H1 (cell line): ENCODE measurements at regions not wholly inside any gene's neighbourhood (a gene's known extent, or its start where the extent isn't known, plus 50 kb on each side); places are given as distances from the start of the nearest gene placed in this dataset.

Experiments used
- CTCF ChIA-PET: fragments of 300-600 bp; sonication (Branson Sonifier 250); formaldehyde crosslinking; loops from one replicate; lab custom pipeline; 2021; ENCODE audit not compliant: partially characterized antibody; lab: Charles Lee
- POLR2A ChIA-PET: fragments of 300-600 bp; sonication (Branson Sonifier 250); formaldehyde crosslinking; loops from one replicate; lab custom pipeline; 2021; ENCODE audit warnings: inconsistent platforms; ENCODE audit not compliant: partially characterized antibody; lab: Charles Lee
- DNase-seq, 2 experiments: peaks; one replicate each; pipeline versions ENCODE4 v3.0.0 to v3.0.0-alpha.2; 2010 to 2022; ENCODE audit warnings: low spot score in 2 of 2, low read depth in 1 of 2, mixed read lengths in 1 of 2
- FAIRE-seq: peaks from 2 replicates; lab custom pipeline; 2011; peaks lifted over from hg19 to GRCh38; lab: Jason Lieb, UNC
- H2AFZ ChIP-seq: 2 replicates; pipeline ENCODE4 v1.8.1; 2012; ENCODE audit warnings: low read length, inconsistent platforms
- H2AK5ac ChIP-seq: 2 replicates; pipeline ENCODE4 v1.6.1; 2013; ENCODE audit warnings: low read depth, low read length
- H2BK120ac ChIP-seq: replicated peaks from 2 replicates; pipeline ENCODE3; 2013; ENCODE audit warnings: low read depth, low read length, inconsistent platforms
- H2BK12ac ChIP-seq: 2 replicates; pipeline ENCODE4 v1.6.1; 2013; ENCODE audit warnings: low read depth, low read length
- H2BK15ac ChIP-seq: 2 replicates; pipeline ENCODE4 v1.6.1; 2013; ENCODE audit warnings: low read length
- H2BK20ac ChIP-seq: 2 replicates; pipeline ENCODE4 v1.6.1; 2013; ENCODE audit warnings: low read length
- H2BK5ac ChIP-seq: 2 replicates; pipeline ENCODE4 v1.6.1; 2013; ENCODE audit warnings: low read depth, low read length
- H3K14ac ChIP-seq: 2 replicates; pipeline ENCODE4 v1.6.1; 2013; ENCODE audit warnings: inconsistent platforms; ENCODE audit not compliant: insufficient read length
- H3K18ac ChIP-seq: 2 replicates; pipeline ENCODE4 v1.6.1; 2013; ENCODE audit warnings: low read length; ENCODE audit errors: extremely low read depth
- H3K23ac ChIP-seq: 2 replicates; pipeline ENCODE4 v1.6.1; 2013; ENCODE audit warnings: inconsistent platforms; ENCODE audit not compliant: insufficient read length
- H3K23me2 ChIP-seq: 2 replicates; pipeline ENCODE4 v1.6.1; 2013; ENCODE audit warnings: low read depth, low read length
- H3K27ac ChIP-seq: 2 replicates; pipeline ENCODE4 v1.6.1; 2011; ENCODE audit warnings: low read depth, low read length, inconsistent platforms
- H3K27me3 ChIP-seq, 4 experiments: replicated peaks in 1 of 4; 1 replicate in 1 of 4; 2 replicates in 3 of 4; pipeline versions ENCODE4 v1.6.1 to v1.8.1; 2011 to 2013; ENCODE audit warnings: low read length in 3 of 4, mild to moderate bottlenecking in 3 of 4, inconsistent platforms in 2 of 4, mixed read lengths in 2 of 4, moderate library complexity in 1 of 4; ENCODE audit not compliant: control insufficient read depth in 3 of 4, insufficient read depth in 3 of 4; ENCODE audit errors: extremely low read depth in 1 of 4
- H3K36me3 ChIP-seq, 4 experiments: 2 replicates each; pipeline versions ENCODE4 v1.6.1 to v1.8.1; 2011 to 2013; ENCODE audit warnings: mild to moderate bottlenecking in 4 of 4, low read length in 3 of 4, moderate library complexity in 2 of 4, control low read depth in 1 of 4, inconsistent platforms in 1 of 4; ENCODE audit not compliant: insufficient read depth in 4 of 4, control insufficient read depth in 2 of 4
- H3K4ac ChIP-seq: replicated peaks from 2 replicates; pipeline ENCODE3; 2013; ENCODE audit warnings: low read length, low read depth, mixed read lengths, inconsistent platforms; ENCODE audit not compliant: insufficient read length
- H3K4me1 ChIP-seq, 4 experiments: replicated peaks in 1 of 4; 1 replicate in 1 of 4; 2 replicates in 3 of 4; pipeline versions ENCODE4 v1.6.1 to v1.8.1; 2011 to 2013; ENCODE audit warnings: low read length in 3 of 4, inconsistent platforms in 2 of 4, mixed read lengths in 1 of 4; ENCODE audit not compliant: insufficient read depth in 4 of 4, control insufficient read depth in 3 of 4
- H3K4me2 ChIP-seq, 2 experiments: 2 replicates each; pipeline versions ENCODE4 v1.6.1 to v1.8.1; 2011 to 2013; ENCODE audit warnings: low read depth in 2 of 2, low read length in 2 of 2, control low read depth in 1 of 2, inconsistent platforms in 1 of 2, mild to moderate bottlenecking in 1 of 2; ENCODE audit not compliant: insufficient read depth in 1 of 2
- H3K4me3 ChIP-seq, 4 experiments: fragments of 200-600, 300-600 bp in 1 of 4; sonication (generic), shearing (Covaris generic), sonication (Bioruptor Twin) in 1 of 4; 2 replicates each; pipeline versions ENCODE4 v1.5.1 to v1.8.1; 2011 to 2016; ENCODE audit warnings: low read length in 4 of 4, low read depth in 3 of 4, control low read depth in 2 of 4, inconsistent platforms in 2 of 4, mild to moderate bottlenecking in 2 of 4, mixed read lengths in 1 of 4, moderate library complexity in 1 of 4; ENCODE audit not compliant: insufficient read depth in 2 of 4; ENCODE audit errors: extremely low read depth in 1 of 4
- H3K56ac ChIP-seq: replicated peaks from 2 replicates; pipeline ENCODE3; 2013; ENCODE audit warnings: low read depth, mild to moderate bottlenecking, mixed read lengths, low read length, inconsistent platforms; ENCODE audit not compliant: insufficient read length
- H3K79me1 ChIP-seq: 2 replicates; pipeline ENCODE4 v1.6.1; 2013; ENCODE audit warnings: low read depth, low read length, control low read depth
- H3K79me2 ChIP-seq, 2 experiments: 2 replicates each; pipeline versions ENCODE4 v1.6.1 to v1.8.1; 2012 to 2013; ENCODE audit warnings: low read length in 2 of 2, mild to moderate bottlenecking in 2 of 2, inconsistent platforms in 1 of 2; ENCODE audit not compliant: insufficient read depth in 2 of 2, control insufficient read depth in 1 of 2
- H3K9ac ChIP-seq, 4 experiments: replicated peaks in 1 of 4; 1 replicate in 1 of 4; 2 replicates in 3 of 4; pipeline versions ENCODE4 v1.6.1 to v1.8.1; 2011 to 2013; ENCODE audit warnings: low read depth in 3 of 4, low read length in 3 of 4, control low read depth in 2 of 4, mild to moderate bottlenecking in 2 of 4, moderate library complexity in 2 of 4, inconsistent platforms in 1 of 4; ENCODE audit errors: extremely low read depth in 1 of 4
- H3K9me3 ChIP-seq, 2 experiments: 2 replicates each; pipeline versions ENCODE4 v1.6.1 to v1.8.1; 2012 to 2013; ENCODE audit warnings: mild to moderate bottlenecking in 2 of 2, moderate library complexity in 2 of 2, control low read depth in 1 of 2, inconsistent platforms in 1 of 2, low read depth in 1 of 2, low read length in 1 of 2, mixed read lengths in 1 of 2; ENCODE audit not compliant: insufficient read depth in 2 of 2
- H4K20me1 ChIP-seq, 2 experiments: replicated peaks in 1 of 2; 2 replicates each; pipeline versions ENCODE3 to v1.8.1; 2011 to 2013; ENCODE audit warnings: inconsistent platforms in 2 of 2, low read length in 2 of 2, mild to moderate bottlenecking in 1 of 2; ENCODE audit not compliant: insufficient read depth in 2 of 2, control insufficient read depth in 1 of 2
- H4K5ac ChIP-seq: 2 replicates; pipeline ENCODE4 v1.6.1; 2013; ENCODE audit warnings: low read length, low read depth, mixed read lengths, inconsistent platforms; ENCODE audit not compliant: insufficient read length
- H4K8ac ChIP-seq: 2 replicates; pipeline ENCODE4 v1.8.0; 2013; ENCODE audit warnings: mild to moderate bottlenecking, moderate library complexity, low read length, inconsistent platforms; ENCODE audit not compliant: insufficient read depth; ENCODE audit errors: extremely low read depth
- H4K91ac ChIP-seq: replicated peaks from 2 replicates; pipeline ENCODE3; 2013; ENCODE audit warnings: low read length, mixed read lengths, inconsistent platforms; ENCODE audit not compliant: insufficient read length
- EP300 ChIP-seq, 2 experiments: IDR thresholded peaks; 1 replicate in 1 of 2; 2 replicates in 1 of 2; pipeline ENCODE4 v1.6.1; 2011 to 2012; ENCODE audit warnings: low read depth in 2 of 2, low read length in 2 of 2, mild to moderate bottlenecking in 2 of 2, borderline replicate concordance in 1 of 2, inconsistent platforms in 1 of 2, moderate library complexity in 1 of 2
- HDAC2 ChIP-seq, 2 experiments: fragments of 300-600 bp in 1 of 2; sonication (generic) in 1 of 2; IDR thresholded peaks; 2 replicates each; pipeline ENCODE4 v1.6.1; 2011 to 2012; ENCODE audit warnings: low read depth in 2 of 2, low read length in 2 of 2, mild to moderate bottlenecking in 2 of 2, moderate library complexity in 2 of 2, borderline replicate concordance in 1 of 2, inconsistent platforms in 1 of 2
- HDAC6 ChIP-seq: IDR thresholded peaks from one replicate; pipeline ENCODE4 v1.7.1; 2012; ENCODE audit warnings: low read depth, mild to moderate bottlenecking, inconsistent platforms, low read length, moderate library complexity
- KDM1A ChIP-seq: fragments of 200-600, 300-600 bp; sonication (generic); IDR thresholded peaks from 2 replicates; pipeline ENCODE4 v1.7.1; 2016; ENCODE audit warnings: mild to moderate bottlenecking, low read length, borderline replicate concordance
- KDM5A ChIP-seq: fragments of 200-600 bp; IDR thresholded peaks from 2 replicates; pipeline ENCODE4 v1.7.1; 2012; ENCODE audit warnings: mild to moderate bottlenecking, low read length, inconsistent platforms, mixed read lengths
- PHF8 ChIP-seq: fragments of 200-600 bp; sonication (generic); conservative IDR thresholded peaks from 2 replicates; pipeline ENCODE4 v1.7.1; 2012; ENCODE audit warnings: low read depth, mild to moderate bottlenecking, inconsistent platforms, low read length, moderate library complexity
- POLR2A ChIP-seq, 2 experiments: IDR thresholded peaks; 1 replicate in 1 of 2; 2 replicates in 1 of 2; pipeline ENCODE4 v1.6.1; 2011; ENCODE audit warnings: low read depth in 2 of 2, low read length in 2 of 2, mild to moderate bottlenecking in 2 of 2; ENCODE audit errors: control extremely low read depth in 1 of 2
- RXRA ChIP-seq: IDR thresholded peaks from 2 replicates; pipeline ENCODE4 v1.6.1; 2011; ENCODE audit warnings: low read depth, mild to moderate bottlenecking, low read length, moderate library complexity; ENCODE audit not compliant: insufficient read depth
- SAP30 ChIP-seq: fragments of 300-600 bp; sonication (generic); IDR thresholded peaks from 2 replicates; pipeline ENCODE4 v1.7.1; 2012; ENCODE audit warnings: low read length, moderate library complexity, mild to moderate bottlenecking, inconsistent platforms; ENCODE audit not compliant: insufficient read depth, insufficient replicate concordance
- SIRT6 ChIP-seq: IDR thresholded peaks from one replicate; pipeline ENCODE4 v1.7.1; 2012; ENCODE audit warnings: low read length, inconsistent platforms
- SIX5 ChIP-seq: IDR thresholded peaks from 2 replicates; pipeline ENCODE4 v1.6.1; 2011; ENCODE audit warnings: mild to moderate bottlenecking, low read depth, low read length
- SP1 ChIP-seq: IDR thresholded peaks from 2 replicates; pipeline ENCODE4 v1.6.1; 2011; ENCODE audit warnings: low read depth, low read length
- SP4 ChIP-seq: IDR thresholded peaks from 2 replicates; pipeline ENCODE4 v1.6.1; 2012; ENCODE audit warnings: low read length, inconsistent platforms
- WGBS, 2 experiments: shearing (Covaris generic) in 1 of 2; methylation state at CpG; one replicate each; pipeline versions ENCODE4 v1.1.6 to v1.1.7; 2013 to 2015; ENCODE audit warnings: low lambda C conversion rate in 2 of 2, mixed read lengths in 2 of 2, inconsistent platforms in 1 of 2, low coverage in 1 of 2, missing lambda C conversion rate in 1 of 2; ENCODE audit not compliant: insufficient replicate concordance in 2 of 2, insufficient coverage in 1 of 2, insufficient read length in 1 of 2; ENCODE audit errors: extremely low coverage in 1 of 2, missing lambda C conversion rate in 1 of 2; 5-methylcytosine and 5-hydroxymethylcytosine counted together
- TF ChIP-seq, protein P1 (sequence below): IDR thresholded peaks from 2 replicates; pipeline ENCODE4 v1.6.1; 2012; ENCODE audit warnings: inconsistent platforms

DNA sequence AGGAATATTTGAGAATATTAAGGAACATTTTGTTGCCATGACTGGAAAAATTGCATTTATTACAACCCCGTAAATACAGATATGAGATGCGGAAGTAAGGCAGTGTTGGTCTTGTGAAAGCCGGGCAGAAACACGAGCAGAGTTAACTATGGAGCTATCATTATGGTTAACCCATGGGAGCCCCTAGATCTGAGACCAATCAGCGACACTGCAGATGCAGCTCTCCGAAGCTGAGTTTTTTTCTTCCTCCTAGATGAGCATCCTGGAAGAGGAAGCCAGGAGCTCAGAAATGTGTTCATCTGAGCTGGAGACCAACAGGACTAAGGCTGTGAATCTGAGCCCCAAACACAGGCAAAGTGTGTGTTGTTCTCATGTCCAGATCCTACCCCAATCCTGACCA is 123.0 kb upstream of the KL start:
- H3K4me2 ChIP-seq: no peak overlapping the region
- H2AK5ac ChIP-seq: no peak overlapping the region
- H2BK12ac ChIP-seq: no peak overlapping the region
- H4K20me1 ChIP-seq: no peaks in the 10 kb centered on the region
- FAIRE-seq (no peak), DNase-seq (no peak)
- no peak overlapping the region for H3K4ac ChIP-seq
- no peak overlapping the region for H3K56ac ChIP-seq
- no peaks in the 10 kb centered on the region for H3K79me1 ChIP-seq
- H3K27ac ChIP-seq: no peak overlapping the region
- H3K23ac ChIP-seq: no peak overlapping the region
- H3K9ac ChIP-seq: no peak overlapping the region
- H3K27me3 ChIP-seq: no peaks in the 10 kb centered on the region
- H3K18ac ChIP-seq: no peak overlapping the region
- no peak overlapping the region for H2AFZ ChIP-seq
- no peak overlapping the region for H4K8ac ChIP-seq
- ChIA-PET CTCF (interaction anchor here (1.4 kb wide), 1 partner anchor 18 kb away, joined by 3 read pairs; no protein-coding TSS in a partner anchor), POLR2A (no interaction called here)
- WGBS, 2 experiments: 82% methylated on average over 6 of the region's 6 CpGs; no CpG with 5 or more reads in 1 of the 2 experiments
- no peak overlapping the region for H4K91ac ChIP-seq
- H2BK15ac ChIP-seq: no peak overlapping the region
- H3K36me3 ChIP-seq: peaks cover 0 to 2% (median 0%) of the 10 kb centered on the region in 4 experiments; a peak in 1 of 8 replicates
- H3K79me2 ChIP-seq: no peaks in the 10 kb centered on the region
- H3K4me3 ChIP-seq: no peak overlapping the region
- no peaks in the 10 kb centered on the region for H3K4me1 ChIP-seq
- no peaks in the 10 kb centered on the region; the same call in 1 of the 2 replicates for H3K23me2 ChIP-seq
- no peaks in the 10 kb centered on the region for H3K9me3 ChIP-seq
- no peak overlapping the region for H4K5ac ChIP-seq
- no peak overlapping the region for H3K14ac ChIP-seq
- H2BK120ac ChIP-seq: no peak overlapping the region
- TF ChIP-seq KDM5A (no peak), SP1 (no peak), SAP30 (no peak), HDAC2 (IDR thresholded peaks at IDR 0.05; ENCODE audit: borderline replicate concordance in 1 of 2, low read depth in 2 of 2, low read length in 2 of 2) (no peak), PHF8 (no peak), SP4 (no peak), POLR2A (IDR thresholded peaks at IDR 0.05; ENCODE audit: control extremely low read depth in 1 of 2, low read depth in 2 of 2, low read length in 2 of 2) (no peak), HDAC6 (no peak), SIRT6 (no peak), KDM1A (no peak), EP300 (IDR thresholded peaks at IDR 0.05; ENCODE audit: borderline replicate concordance in 1 of 2, low read depth in 2 of 2, low read length in 2 of 2) (no peak), SIX5 (no peak), RXRA (no peak)
- TF ChIP-seq, protein P1, sequence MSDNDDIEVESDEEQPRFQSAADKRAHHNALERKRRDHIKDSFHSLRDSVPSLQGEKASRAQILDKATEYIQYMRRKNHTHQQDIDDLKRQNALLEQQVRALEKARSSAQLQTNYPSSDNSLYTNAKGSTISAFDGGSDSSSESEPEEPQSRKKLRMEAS: no peak
- H2BK5ac ChIP-seq: no peak overlapping the region
- no peak overlapping the region for H2BK20ac ChIP-seq
